HG02610 (cell line): ENCODE measurements at regions not wholly inside any gene's neighbourhood (a gene's known extent, or its start where the extent isn't known, plus 50 kb on each side); places are given as distances from the start of the nearest gene placed in this dataset.

Experiments
- ATAC-seq: cut with Tn5 transposase; IDR thresholded peaks from one replicate; pipeline ENCODE4 v1.9.1; 2021; ENCODE audit warnings: mild to moderate bottlenecking, moderate library complexity; ENCODE audit not compliant: unreplicated experiment

DNA sequence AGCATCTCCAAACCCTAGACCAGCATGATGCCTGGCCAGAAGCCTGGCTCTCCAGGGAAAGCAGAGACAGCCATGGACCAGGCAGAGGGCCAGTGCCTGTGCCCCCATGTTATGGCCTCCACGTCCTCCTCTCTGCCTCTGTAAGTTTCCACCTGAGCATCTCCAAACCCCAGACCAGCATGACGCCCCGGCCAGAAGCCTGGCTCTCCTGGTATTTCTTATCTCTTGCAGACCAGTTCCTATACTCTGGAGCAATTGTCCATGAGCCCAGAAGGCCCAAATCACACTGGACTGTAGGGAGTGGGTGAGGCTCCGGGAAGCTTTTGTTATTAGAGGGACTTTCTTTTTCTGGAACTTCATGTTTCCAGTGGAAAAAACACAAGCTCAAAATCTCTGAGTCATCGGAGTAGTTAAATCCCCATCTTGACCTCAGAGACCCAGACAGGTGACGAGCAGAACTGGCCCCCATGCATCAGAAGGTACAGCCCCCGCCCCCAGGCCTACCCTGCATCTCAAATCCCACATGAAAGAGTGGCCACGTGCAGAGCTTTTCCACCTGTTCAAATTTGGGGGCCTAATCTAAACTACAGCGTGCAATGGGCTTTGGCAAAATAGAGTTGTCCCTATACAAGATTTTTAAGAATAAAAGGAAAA, 110.2 kb upstream of the FOXQ1 start:
- ATAC-seq = no peak

DNA sequence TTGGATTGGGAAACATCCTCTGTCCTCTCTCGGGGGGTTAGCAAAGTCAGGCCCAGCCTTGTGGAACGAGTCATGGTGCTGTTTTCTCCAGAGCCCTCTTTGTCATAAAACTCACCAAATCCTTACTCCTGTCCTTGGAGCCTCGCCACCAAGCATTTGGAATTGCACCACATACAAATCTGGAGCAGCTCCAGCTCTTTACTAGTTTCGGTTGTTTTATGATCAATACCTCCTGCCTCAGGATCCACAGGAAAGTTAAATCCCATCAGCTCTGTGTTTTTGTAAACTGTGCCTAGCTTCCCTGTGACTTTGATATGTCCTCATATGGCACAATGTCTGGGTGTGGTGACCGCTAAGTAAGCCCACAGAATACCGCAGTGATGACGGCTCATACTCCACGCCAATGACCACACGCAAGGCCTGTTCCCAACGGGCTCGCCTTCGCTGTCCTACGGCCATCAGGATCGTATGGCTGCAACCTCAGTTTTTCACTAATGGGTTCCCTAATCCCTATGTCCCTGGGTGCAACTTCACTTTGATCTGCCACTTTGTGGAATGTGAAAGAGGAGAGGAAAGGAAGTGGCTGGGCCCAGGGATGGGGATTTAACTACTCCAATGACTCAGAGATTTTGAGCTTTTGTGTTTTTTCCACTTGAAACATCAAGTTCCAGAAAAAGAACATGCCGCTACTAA, 111.3 kb upstream of the FOXQ1 start:
- no peak for ATAC-seq

DNA sequence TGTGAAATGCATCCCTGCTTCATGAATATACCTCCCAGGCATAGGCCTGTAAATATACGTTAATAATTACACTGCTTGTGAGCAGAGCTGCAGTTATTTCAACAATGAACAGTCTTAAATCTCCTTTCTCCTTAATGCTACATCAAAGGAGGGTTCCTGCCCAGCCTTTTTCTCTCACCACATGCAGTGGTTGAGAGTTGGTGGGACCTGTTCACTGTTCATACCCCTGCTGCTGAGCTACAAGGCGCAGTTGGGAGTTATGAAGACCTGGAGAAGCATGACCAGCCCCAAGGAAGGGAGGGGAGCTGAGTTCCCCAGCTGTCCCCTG, 111.9 kb upstream of the FOXQ1 start:
- no peak for ATAC-seq

DNA sequence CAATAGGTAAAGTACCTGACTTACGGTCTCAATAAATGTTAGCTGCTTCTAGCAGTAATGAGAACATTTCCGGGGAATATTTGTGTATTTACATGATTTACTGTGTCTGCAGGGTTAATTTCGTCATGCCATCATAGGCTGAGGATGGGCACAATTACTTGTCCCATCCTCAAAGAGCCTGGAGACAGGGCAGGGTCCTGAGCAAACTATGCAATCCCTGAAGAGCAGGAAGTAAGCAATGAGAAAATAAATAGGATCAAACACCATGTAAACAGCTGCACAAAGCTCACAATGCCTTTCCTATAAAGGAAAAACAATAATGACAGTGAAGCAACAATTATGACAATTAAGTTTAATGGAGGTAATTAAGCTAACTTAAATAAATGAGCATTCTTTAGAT, 114.6 kb upstream of the FOXQ1 start:
- ATAC-seq = no peak

DNA sequence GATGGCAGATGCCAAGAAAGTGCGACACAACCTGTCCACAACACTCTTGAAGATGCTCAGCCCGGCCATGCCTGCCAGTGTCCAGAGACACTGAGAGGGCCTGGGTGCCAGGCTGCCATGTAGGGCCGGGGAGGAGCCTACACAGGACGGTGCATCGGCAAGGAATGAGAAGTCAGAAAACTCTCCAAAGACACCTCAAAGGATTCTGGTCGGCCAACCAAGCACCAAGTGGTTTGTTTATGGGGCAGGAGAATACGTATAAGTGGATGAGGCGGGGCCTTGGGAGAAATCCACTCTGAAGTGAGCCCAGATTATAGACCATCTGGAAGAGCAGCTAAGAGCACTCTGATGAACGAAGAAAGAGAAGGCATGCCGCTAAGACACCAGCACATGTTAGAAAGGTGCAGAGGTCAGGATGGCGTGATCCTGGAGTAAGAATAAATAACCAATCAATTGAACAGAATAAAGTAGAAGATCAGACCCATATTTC, 120.7 kb upstream of the FOXQ1 start:
- no peak for ATAC-seq

DNA sequence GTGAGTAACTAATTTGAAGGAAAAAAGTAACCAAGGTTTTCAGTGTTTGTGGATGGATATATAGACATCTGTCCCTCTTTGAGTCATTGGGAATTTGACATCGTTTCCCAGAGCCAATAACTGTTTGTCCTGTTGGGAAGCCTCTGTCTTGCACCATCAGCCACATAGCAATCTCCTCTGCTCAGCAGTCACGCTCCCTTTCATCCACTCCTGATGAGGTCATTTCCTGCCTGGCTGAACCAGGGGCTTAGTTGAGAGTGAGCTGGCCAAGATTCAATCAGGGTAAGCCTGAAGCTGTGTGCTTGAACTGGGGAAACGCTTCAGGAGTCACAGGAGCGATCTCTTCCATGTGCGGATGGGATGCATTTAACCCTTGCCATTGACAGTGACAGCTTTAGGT, 121.5 kb upstream of the FOXQ1 start:
- ATAC-seq = no peak

DNA sequence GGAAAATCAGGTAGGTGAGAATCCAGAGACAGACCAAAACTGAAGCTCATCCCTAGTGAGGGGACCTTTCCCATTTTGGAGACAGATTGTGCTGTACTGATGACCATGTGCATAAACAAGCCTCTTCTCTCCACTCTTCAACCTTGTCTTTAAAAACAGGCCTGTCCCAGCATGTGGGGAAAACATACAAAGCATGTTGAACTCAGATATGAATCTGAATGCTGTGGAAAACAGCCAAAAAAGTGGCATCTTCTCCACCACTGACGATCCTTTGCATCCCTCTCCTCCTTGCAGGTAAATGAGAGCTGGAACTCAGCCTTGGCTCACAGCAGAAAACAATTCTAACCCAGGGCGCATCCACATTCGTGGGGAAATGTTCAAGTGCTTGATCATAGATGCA, 123.7 kb upstream of the FOXQ1 start:
- no peak for ATAC-seq

DNA sequence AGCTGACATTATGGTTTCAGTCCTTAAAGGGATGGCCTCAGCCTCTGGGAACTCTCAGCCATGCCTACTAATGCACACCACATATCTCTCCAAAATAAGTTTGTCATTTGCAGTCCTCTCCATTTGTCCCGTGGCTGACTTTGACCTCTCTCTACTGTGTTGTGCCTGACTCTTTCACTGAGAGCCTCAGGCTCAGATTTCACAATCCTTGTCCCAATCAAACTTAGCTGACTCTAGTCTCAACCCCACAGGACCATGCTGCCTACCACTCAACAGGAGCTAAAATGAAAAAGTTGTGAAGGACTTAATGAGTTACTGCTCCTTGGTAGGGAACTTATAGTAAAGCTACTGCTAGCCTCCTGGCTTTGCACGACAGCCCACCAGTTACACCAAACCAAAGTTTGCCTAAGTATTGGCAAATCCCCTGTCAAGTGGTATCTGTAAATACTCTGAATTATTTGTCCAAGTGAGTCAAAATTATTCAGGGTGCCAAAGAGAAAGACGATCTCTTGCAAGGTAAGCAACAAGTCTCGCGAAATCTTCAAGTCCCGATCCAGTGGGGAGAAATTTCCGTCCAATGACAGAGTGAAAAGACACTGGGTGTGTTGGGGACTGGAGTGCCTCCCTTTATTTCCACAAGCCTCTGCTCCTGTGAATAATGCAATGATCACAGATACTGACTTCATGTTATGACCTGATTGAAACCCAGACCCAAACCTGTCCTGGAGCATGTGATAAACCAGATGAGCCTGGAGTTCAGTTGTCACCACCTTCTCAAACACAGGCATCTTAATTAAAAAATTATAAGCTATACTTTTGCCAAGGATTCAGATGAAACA, 124.4 kb upstream of the FOXQ1 start:
- ATAC-seq = no peak

DNA sequence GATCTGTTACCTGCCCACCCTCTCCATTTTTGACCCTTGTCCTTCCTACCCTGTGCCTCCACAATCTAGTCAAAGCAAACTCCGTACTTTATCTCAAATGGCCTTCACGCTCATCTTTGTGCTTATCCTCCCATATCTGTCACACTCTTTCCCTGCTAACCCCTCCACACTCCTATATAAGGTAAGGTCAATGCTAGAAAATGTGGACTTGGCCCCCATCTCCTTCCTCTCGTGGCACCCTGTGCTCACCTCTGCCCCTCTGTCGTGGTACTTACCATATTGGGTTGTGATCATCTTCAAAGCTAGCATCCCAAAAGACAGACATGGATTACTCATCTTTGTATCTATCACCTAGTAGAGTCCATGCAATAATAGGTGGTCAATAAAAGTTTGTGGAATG, 127.6 kb upstream of the FOXQ1 start:
- ATAC-seq = no peak

DNA sequence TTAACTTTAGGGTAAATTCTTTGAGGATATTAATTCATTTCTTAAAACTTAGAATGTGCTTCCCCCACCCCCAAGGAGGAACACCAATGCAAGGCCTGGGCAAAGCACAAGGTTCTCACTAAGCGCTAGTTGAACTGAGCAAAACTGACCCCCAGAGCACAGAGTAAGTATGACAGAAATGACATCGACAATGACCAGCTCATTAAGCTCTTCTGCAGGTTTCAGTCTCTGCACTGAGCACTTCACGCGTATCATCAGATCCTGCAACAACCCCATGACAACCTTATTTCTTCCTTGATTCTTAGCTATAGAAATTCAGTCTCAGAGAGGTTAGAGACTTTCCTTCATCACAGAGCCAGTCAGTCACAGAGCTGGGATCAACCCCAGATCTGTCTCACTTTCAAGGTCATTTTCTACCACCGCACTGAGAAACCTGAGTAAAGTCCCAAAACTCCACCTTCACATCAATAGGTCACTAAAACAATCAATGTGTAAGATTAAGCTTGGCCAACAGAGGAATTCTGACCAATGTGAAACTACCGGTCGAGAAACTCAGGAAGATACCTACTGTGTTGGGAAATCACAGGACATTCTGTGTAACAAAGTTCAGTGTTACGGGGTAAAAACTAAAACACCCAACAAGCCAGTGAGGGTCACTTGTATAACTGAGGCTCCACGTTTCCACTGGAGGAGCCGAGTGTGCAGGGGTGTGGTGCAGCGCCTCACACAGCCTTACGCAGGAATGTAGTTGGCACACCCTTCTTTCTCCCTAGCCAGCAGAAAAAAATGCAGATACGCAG, 129.0 kb upstream of the FOXQ1 start:
- no peak for ATAC-seq

DNA sequence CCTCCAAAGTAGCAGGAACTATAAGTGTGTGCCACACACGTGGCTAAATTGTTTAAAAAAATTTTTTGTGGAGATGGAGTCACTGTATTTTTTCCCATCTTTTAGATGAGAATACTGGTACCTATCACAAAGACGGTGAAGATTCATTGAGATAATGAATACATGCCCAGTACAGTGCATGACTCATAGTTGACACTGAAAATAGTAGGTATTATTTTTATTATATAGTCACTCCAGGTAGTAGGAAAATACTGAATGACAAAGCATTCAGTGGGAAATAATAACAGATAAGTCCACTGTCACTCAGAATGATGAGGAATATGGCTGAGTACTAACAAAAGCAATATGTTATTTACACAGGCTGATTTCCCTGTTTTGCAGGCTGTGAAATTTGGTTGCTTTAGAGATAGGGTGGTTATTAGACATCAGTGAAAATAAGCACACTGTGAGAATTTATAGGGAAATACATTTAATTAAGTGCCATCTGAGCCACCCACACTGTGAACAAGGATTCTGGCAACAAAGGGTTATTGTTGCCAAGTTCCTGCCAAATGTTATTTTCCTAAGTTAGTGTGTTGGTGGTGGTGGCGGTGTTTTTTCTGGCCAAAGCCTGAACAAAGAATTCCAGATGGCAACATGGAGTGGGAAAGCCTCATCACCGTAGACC, 129.8 kb upstream of the FOXQ1 start:
- no peak for ATAC-seq

DNA sequence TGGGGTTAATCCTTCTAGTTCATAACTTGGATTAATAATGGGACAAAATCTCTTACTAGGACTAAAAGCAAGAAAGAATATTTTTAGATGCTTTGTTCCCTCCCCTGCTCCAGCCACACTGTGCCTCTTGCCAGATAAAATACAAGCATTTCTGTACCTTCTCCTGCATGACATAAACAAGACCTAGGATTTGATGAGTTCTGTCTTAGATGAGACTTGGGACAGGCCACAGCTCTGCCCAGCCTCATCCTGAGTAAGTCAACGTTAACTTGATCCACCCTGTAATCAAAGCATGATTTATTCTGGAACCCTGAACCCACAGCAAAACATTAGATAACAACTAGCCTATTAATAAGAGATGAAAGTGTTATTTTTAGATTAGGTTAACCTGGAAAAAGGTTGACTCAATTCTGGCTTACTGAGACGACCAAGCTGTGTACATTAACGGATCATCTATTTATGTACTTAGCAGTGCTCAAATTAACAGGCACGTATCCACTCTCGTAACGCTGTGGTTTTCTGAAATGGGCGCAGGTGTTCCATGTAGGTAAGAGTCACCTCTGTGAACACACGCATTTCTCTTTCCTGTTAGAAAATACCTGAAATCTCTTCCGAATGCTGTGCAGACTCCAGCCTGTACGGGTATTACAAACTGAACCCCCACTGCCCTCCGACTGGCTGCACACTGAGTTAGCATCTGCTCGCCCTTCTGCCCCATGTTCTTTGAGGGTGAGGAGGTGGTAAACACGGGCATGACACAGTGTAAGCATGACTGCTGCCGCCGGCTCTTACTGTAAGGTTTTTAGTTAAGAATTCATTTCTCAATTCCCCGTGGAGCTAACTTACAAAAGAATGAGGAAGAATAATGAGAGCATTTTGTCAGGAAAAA, 132.1 kb upstream of the FOXQ1 start:
- ATAC-seq = no peak

DNA sequence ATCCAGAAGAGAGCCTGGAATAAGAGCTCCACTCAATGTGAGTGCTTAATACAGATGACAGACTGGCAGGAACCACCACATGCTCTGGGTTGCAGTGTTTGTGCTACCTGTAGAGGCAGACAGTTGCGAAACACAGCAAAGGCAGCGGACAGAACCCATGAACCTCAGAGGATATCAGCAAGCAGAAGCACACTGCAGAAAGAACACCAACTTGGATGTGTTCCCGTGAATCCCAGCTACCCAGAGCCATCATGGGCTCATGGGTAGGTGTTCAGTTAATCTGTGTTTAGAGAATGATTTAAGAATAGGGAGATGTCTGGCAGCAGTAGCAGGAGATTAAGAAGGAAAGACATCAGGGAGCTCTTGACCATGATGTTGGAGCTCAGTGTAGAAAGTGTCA, 133.3 kb upstream of the FOXQ1 start:
- ATAC-seq = no peak

DNA sequence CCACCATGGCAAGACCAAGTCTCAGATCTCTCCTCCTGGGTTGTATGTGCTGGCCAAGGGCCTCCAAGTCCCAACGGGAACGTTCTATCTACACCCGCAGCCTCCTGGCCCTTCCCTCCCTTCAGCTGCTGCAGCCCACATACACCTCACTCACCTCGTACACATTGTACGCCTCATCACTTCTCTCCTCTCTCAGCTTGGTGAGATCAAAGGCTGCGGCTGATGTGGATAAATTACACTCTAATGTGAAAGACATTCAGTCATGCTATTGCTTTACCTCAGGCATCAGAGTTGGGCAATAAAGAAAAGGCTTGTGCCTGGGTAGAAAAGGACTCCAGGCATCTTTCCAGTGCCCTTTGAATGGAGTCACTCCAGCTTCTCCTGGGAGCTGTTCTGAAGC, 135.3 kb upstream of the FOXQ1 start:
- no peak for ATAC-seq

DNA sequence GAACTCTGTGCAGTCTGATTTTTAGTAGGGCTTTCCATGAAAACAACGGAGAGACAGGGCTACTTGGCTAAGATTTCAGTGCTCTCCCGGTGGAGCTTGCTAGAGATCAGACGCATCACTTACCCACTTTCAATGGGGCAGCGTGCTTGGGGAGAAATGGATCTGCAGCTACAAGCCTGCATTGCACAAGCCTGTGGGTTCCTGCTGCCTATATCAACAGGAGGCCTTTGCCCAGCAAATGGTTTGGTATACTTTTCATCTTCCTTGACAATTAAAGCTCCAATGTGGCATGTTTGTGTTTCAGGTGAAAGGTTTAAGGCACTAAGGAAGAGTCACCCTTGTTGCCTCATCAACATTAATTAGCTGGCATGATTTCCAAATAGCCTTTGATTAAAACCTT, 136.0 kb upstream of the FOXQ1 start:
- no peak for ATAC-seq

DNA sequence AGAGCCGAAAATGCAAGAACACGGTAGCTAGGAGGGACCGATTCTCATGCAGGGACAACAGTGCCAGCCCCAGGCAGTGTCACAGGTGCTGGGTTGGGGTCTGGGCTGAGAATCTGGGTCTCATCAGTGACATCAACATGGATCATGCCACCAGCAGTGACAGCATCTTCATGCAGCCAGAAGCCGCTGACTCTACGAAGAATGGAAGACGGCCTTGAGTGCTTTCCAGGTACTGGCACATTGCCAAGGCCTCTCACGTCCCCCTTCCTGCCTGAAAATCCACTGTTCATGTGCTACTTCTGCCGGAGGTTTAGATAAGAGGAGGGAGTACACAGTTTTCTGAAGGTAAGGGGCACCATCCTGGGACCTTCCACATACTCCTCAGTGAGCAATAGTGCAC, 141.1 kb upstream of the FOXQ1 start:
- ATAC-seq = no peak

DNA sequence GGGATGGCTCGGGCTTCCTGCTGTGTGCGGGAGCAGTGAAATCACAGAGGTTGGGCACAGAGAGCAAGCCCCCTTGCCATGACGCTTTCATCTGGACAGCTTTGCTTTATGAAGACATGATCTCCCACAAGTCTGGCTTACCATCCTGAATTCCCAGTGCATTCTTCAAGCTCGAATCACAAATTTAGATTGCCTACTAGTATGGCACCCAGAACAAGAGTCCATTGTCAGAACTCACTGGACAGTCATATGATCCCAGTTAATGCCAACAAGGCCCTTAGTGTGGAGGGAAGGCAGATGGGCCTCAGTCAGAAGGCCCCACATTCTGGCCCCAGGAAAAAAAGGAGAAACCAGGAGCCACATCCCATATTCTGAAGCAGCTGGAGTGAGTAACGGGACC, 147.3 kb upstream of the FOXQ1 start:
- no peak for ATAC-seq

DNA sequence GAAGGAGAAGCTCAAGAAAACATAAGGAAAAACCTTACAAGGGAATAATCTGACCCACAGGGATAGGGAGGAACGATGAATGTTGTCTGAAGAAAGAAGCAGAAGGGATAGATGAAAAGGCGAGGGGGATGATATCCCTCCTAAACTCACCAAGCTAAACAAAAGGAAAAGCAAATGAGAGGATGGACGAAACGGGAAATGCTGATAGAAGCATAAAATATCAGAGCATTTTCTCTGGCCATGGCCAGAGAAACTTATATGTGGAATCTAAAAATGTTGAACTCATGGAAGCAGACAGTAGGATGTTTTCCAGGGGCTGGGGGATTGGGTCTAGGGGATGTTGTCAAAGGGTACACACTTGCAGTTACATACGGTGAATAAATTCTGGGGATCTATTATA, 148.4 kb upstream of the FOXQ1 start:
- no peak for ATAC-seq

DNA sequence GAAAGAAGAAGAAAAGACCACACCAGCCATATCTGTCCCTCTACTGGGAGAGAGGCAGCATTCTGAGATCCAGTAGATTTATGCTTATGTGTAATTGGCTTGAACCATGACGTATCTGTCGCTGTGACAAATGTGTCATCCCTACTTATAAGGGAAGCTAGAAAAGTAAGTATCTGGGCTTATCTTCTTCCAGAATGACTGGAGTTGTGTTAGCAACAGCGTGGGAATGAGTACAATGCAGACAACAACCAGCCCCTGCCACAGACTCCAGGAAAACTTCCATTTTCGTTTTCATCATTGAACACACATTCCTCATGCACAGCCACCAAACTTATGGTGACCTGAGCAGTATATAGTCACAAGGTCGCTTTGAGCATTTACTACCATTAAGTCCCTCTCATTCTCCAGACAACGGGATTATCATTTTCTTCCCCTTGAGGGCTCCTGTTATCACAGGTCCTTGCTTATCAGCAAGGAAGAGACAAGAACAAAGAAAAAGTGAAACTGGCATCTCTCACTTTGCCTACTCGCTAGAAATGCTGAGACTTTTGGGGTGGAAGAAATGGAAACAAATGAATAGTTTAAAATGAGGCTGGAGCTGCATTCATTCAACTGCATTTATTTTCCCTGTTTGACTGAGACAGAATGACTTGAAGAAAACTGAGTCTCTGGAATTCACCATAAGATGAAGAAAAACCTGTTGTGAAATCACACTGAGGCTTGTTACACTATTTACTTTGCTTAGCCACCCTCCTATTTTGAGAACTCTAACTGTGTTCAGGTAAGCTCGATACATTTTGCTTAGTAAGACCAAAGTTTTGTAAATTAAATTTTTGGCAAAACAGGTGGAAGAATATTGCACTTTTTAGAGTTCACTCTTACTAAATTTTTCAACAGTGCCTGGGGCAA, 149.3 kb upstream of the FOXQ1 start:
- no peak for ATAC-seq
